Cardiac septum (tissue), 1 donor: ENCODE measurements at regions not wholly inside any gene's neighbourhood (a gene's known extent, or its start where the extent isn't known, plus 50 kb on each side); places are given as distances from the start of the nearest gene placed in this dataset.

Experiments used
- DNase-seq: peaks from one replicate; pipeline ENCODE4 v3.0.0-alpha.2; 2020; ENCODE audit warnings: low spot score
- intact Hi-C: fragments of 100-400 bp; cut with DNase I; formaldehyde crosslinking; loops from one replicate; pipeline ENCODE4 v1.14.0; 2022
- donor health status: DM: no; HTN: no; CAD: no.

- no peak for DNase-seq
- intact Hi-C loops: no loop called here
Measured at GRCh38 chr3:168250415-168250861, 154.7 kb upstream of the GOLIM4 start.

DNA sequence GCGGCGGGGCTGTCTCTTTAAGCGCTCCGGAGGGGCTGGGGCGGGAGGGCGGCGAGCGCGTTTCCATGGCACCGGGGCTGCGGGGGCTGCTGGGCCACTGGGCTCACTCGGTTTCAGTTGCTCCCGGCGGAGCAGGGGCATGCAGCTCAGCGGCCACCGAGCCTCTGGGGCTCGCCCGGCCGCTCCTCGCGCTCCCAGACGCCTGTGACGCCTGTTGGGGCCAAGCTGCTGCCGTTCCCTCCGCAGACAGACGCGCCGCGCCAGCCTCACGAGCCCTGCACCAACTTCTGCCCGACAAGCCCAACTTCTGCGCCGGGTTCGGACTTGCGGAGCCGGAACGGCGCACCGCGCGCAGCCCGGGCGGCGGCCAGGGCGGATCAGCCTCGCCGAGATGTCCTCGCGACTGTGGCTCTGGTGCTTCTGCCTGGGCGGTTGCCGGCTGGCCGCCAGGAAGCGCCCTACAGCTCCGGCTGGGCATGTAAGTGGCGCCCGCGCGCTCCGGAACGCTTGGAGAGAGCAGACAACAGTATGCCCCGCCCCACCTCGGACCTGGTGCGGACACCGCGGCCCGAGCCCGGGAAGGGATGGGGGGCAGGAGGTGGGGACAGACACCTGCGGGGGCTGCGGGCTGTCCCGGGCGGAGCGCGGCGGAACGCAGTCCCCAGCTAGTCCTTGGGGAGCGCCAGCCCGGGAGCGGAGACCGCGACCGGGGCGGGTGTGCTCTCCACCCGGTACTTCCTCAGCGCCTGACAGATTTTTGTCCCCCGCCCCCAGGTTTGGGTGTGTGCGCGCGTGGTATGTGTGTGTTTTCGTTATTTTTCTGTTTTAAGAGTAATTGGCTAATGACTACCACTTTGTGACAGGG lies 154.1 kb upstream of the GOLIM4 start:
- intact Hi-C loops: no loop called here
- DNase-seq: peak; percentile 79

DNA sequence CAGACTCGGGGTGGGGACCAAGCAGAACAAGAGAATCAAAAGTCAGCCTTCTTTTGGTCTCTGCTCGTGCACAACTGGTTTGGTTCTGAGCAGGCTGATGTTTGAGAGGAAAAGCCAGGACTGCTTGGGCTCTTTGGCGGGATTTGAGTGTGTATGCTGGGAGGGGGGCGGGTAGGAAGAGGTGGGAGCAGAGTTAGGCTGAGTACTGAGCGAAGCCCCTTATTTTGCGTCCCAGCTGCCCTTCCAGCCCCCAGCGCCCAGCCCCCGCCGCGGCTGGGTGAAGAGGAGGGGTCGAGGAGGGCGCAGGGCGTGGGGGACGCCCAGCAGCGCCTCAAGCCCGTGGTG lies 153.5 kb upstream of the GOLIM4 start:
- no peak for DNase-seq
- intact Hi-C loops: no loop called here

GRCh38 chr3:168248383-168249204 lies 152.9 kb upstream of the GOLIM4 start:
- intact Hi-C loops: no loop called here
- DNase-seq: no peak

DNA sequence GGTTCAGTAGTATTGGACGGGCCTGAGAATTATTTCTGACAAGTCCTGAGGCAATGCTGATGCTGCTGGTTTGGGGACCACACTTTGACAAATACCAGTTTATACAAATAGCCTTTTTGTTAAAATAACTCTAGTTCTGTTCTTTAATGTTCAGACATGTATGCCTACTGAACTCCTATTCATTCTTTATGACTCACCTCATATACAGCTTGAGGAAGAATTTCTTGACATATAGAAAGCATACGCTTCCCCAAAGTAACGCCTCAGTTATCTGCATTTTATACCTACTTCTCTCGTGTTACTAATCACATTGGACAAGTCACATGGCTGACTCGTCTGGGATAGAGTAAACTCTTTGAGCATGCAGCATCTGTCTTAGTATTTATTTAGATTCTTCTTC lies 145.4 kb upstream of the GOLIM4 start:
- intact Hi-C loops: no loop called here
- no peak for DNase-seq

DNA sequence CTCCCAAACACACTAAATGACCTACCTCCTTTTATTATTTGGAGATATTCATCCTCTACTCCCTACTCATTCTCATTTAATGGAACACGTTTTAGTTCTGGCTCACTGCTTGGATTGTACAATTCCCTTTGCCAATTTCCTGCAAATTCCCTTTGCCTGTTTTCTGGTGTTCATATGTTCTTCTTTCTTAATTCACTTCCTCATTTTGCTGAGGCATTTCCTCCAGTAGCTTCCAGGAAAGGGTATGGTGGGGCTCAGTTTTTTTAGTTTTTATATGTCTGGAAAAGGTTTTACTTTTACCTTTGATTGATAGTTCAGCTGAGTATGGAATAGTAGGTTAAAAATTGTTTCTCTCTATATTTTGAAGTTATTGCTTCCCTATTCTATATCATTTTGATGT lies 143.6 kb upstream of the GOLIM4 start:
- DNase-seq: no peak
- intact Hi-C loops: no loop called here

DNA sequence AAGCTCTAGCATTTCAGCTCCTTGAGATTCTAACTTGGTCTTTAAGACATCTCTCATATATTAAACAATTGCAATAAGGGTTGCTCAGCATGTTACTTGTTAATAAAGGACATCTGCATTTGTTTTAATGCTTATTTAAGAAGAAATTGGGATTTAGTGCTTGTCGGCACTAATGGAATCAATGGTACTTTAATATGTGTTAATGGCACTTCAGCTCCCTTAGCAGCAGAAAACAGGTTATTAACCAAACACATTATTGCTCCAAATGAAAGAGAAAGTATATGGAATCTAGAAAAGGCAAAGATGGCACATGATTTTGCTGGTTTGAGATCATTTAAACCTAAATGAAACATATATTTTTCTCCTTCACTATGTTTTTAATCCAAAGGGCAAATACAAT lies 137.3 kb upstream of the GOLIM4 start:
- intact Hi-C loops: no loop called here

DNA sequence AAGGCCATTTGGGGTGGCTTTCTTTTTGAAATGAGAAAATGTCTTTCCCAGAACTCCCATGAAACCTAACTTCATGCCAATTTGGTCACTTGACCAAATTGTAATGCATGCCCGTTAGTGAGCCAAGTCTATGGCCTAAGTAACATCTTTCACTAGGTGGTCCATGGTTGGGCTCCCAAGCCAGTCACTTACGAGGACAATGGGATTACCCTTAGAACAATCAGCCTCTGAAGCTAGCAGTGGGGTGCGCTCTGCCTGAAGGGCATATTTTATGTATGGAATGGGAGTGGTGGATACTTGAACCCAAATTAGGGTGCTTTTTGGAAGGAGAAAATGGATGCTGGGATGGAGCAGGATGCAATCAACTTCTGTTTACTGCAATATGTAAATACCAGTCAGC lies 127.4 kb upstream of the GOLIM4 start:
- intact Hi-C loops: no loop called here
- DNase-seq: no peak

More for the DNA sequence above, 137.3 kb upstream of the GOLIM4 start:
- DNase-seq: no peak

- DNase-seq: no peak
- intact Hi-C loops: no loop called here
Measured at GRCh38 chr3:168220556-168220955, 124.8 kb upstream of the GOLIM4 start.

GRCh38 chr3:168219530-168219929 lies 123.8 kb upstream of the GOLIM4 start:
- DNase-seq: no peak
- intact Hi-C loops: loop anchor here (10.0 kb wide), 1 partner anchor 405 kb away; no protein-coding TSS in a partner anchor

GRCh38 chr3:168218600-168218999 lies 122.9 kb upstream of the GOLIM4 start:
- intact Hi-C loops: loop anchor here (10.0 kb wide), 1 partner anchor 406 kb away; no protein-coding TSS in a partner anchor
- no peak for DNase-seq

GRCh38 chr3:168216851-168217250 lies 121.1 kb upstream of the GOLIM4 start:
- no peak for DNase-seq
- intact Hi-C loops: loop anchor here (10.0 kb wide), 1 partner anchor 408 kb away; no protein-coding TSS in a partner anchor

DNA sequence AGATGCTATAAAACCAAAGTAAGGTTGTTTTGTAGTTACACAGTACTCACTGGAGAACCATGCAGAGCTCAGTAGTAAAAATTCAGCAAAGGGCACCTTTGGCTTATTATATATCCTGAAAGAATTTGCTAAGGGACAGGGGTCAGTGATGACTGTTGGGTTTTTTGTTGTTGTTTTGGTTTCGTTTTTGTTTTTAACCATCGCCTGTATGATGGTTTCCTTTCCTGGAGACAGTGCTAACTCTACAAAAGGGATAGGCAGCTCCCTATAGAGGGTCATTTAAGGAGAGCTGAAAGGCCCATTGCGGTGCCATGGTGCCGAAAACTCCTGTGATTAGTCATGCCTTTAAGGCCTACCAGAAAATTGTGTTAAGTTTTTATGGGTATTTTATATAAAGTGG lies 118.2 kb upstream of the GOLIM4 start:
- intact Hi-C loops: loop anchor here (2.0 to 10.0 kb wide), 3 partner anchors 253 to 633 kb away; no protein-coding TSS in a partner anchor
- DNase-seq: no peak

DNA sequence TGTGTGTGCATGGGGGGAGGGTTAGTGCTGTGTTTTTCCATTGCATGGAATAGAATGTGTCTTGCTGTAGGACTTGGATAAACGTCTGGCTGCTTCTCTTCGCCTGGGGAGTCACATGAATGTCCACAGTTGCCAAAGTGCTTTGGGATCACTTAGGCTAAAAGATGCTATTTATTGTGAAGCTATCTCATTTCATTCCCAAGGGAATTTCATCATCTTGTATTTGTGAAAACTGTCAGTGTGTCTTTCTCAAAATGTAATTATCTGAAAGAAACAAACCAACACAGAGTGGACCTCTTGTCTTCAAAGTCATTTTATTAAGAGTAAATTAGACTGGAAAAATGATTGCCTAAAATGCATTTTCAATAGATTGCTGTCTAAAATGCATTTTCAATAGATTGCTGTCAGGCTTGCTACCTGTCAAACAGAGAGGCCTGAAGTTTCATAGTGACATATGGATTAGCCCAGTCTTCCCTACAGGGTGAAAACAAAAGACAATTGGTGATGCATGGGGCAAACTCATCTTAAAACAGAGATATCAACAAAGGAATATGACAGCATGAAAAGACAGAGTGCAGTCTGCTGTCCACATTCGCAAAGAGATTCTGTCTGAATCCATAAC lies 117.1 kb upstream of the GOLIM4 start:
- intact Hi-C loops: loop anchor here (2.0 to 10.0 kb wide), 3 partner anchors 255 to 634 kb away; no protein-coding TSS in a partner anchor
- no peak for DNase-seq

DNA sequence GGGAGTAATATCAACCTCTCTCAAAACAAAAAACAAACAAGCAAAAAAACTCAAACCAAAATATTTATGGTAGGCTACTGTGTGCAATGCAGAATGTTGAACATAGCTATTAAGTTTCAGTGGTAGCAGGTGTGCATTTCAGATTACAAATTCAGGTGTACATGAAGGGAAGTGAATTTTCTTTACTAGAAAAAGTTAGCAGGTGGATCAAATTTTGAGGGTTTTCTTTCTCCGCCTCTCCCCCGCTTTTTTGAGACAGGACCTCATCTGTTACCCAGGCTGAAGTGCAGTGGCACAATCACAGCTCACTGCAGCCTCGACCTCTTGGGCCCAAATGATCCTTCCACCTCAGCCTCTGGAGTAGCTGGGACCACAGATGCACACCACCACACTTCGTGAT lies 109.7 kb upstream of the GOLIM4 start:
- intact Hi-C loops: no loop called here
- no peak for DNase-seq

- intact Hi-C loops: no loop called here
- DNase-seq: no peak
Measured at GRCh38 chr3:168197162-168197561, 101.4 kb upstream of the GOLIM4 start.

- intact Hi-C loops: no loop called here
Measured at GRCh38 chr3:168191856-168192255, 96.1 kb upstream of the GOLIM4 start.

GRCh38 chr3:168187233-168187632 lies 91.5 kb upstream of the GOLIM4 start:
- DNase-seq: no peak
- intact Hi-C loops: no loop called here

More at GRCh38 chr3:168191856-168192255, 96.1 kb upstream of the GOLIM4 start:
- DNase-seq: no peak

GRCh38 chr3:168186293-168186983 lies 90.7 kb upstream of the GOLIM4 start:
- intact Hi-C loops: no loop called here
- no peak for DNase-seq
